Prostate gland (tissue), 2 donors: ENCODE measurements at regions not wholly inside any gene's neighbourhood (a gene's known extent, or its start where the extent isn't known, plus 50 kb on each side); places are given as distances from the start of the nearest gene placed in this dataset.

Experiments
- CTCF ChIP-seq, 4 experiments: fragments of 200-600 bp in 2 of 4; fragments of 450-650 bp in 2 of 4; sonication (generic) in 2 of 4; IDR thresholded peaks; 1 replicate in 3 of 4; 2 replicates in 1 of 4; pipeline ENCODE4 v1.5.1; 2016 to 2019; ENCODE audit warnings: antibody characterized with exemption in 4 of 4, mild to moderate bottlenecking in 2 of 4, moderate library complexity in 2 of 4
- POLR2A ChIP-seq: fragments of 450-650 bp; IDR thresholded peaks from one replicate; pipeline ENCODE4 v1.6.1; 2016; ENCODE audit warnings: antibody characterized with exemption, mild to moderate bottlenecking

DNA sequence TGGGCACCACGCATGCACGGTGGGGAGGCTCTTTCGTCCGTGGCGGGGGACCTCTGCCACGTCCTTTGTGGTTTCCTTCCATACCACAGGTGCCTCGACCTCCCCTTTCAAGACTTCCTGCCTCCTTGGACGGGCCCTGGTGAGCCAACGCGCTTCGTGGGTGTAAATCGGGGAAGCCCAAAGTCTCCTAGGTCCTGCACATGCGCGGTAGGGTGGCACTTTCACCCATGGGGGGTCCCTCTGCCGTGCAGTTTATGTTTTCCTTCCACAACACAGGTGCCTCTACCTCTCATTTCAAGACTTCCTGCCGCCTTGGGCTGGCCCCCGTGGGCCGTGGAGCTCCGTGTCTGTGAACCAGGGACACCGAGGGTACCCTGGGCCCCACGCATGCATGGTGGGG lies 349.7 kb downstream of the ALG10 start:
- TF ChIP-seq CTCF (IDR thresholded peaks at IDR 0.05) = no peak
- TF ChIP-seq POLR2A = no peak
